ENCODE measurements at regions not wholly inside any gene's neighbourhood (a gene's known extent, or its start where the extent isn't known, plus 50 kb on each side); places are given as distances from the start of the nearest gene placed in this dataset.

DNA sequence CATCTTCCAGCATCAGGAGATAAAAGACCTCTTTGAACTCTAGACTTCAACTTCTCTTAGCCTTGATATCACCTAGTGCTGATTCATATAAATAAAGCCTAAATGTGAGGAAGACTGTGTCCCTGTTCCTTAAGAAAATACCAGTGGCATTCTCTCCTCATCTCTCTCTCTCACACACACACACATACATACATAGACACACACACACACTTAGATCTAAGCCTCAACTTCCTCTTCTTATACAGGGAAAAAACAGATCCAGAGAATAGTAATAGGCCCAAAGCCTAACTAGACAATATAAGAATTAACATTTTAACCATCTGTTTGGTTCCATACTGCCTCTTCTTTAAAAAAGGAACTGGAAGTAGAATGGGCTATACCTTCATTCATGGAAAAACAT is 195.3 kb upstream of the NR4A3 start:
- Histone ChIP-seq H3K36me3 (no peaks in the 10 kb centered on the region), H3K4me3 (no peak overlapping the region), H3K4me1 (no peaks in the 10 kb centered on the region), H3K27ac (no peak overlapping the region), H3K27me3 (no peaks in the 10 kb centered on the region), H3K9me3 (no peaks in the 10 kb centered on the region)
- no peak for DNase-seq
- intact Hi-C loops (cut with DNase I; ENCODE audit: low total_unique reads) = no loop called here
- no peak for TF ChIP-seq POLR2A (IDR thresholded peaks at IDR 0.05)
- TF ChIP-seq, protein P1, sequence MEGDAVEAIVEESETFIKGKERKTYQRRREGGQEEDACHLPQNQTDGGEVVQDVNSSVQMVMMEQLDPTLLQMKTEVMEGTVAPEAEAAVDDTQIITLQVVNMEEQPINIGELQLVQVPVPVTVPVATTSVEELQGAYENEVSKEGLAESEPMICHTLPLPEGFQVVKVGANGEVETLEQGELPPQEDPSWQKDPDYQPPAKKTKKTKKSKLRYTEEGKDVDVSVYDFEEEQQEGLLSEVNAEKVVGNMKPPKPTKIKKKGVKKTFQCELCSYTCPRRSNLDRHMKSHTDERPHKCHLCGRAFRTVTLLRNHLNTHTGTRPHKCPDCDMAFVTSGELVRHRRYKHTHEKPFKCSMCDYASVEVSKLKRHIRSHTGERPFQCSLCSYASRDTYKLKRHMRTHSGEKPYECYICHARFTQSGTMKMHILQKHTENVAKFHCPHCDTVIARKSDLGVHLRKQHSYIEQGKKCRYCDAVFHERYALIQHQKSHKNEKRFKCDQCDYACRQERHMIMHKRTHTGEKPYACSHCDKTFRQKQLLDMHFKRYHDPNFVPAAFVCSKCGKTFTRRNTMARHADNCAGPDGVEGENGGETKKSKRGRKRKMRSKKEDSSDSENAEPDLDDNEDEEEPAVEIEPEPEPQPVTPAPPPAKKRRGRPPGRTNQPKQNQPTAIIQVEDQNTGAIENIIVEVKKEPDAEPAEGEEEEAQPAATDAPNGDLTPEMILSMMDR (IDR thresholded peaks at IDR 0.05) = no peak

- intact Hi-C loops (cut with DNase I; ENCODE audit: low total_unique reads) = no loop called here
- TF ChIP-seq, protein P1 (IDR thresholded peaks at IDR 0.05) = no peak
- TF ChIP-seq POLR2A (IDR thresholded peaks at IDR 0.05) = no peak
Observed at GRCh38 chr9:99628285-99628684, 193.4 kb upstream of the NR4A3 start.

GRCh38 chr9:99628849-99629620 is 192.7 kb upstream of the NR4A3 start:
- intact Hi-C loops (cut with DNase I; ENCODE audit: low total_unique reads) = no loop called here
- H3K36me3 ChIP-seq = no peaks in the 10 kb centered on the region
- no peaks in the 10 kb centered on the region for H3K27me3 ChIP-seq
- no peaks in the 10 kb centered on the region for H3K9me3 ChIP-seq
- H3K4me3 ChIP-seq = no peak overlapping the region
- no peaks in the 10 kb centered on the region for H3K4me1 ChIP-seq
- no peak overlapping the region for H3K27ac ChIP-seq
- no peak for DNase-seq
- TF ChIP-seq, protein P1 (IDR thresholded peaks at IDR 0.05) = no peak
- no peak for TF ChIP-seq POLR2A (IDR thresholded peaks at IDR 0.05)

More at GRCh38 chr9:99628285-99628684, 193.4 kb upstream of the NR4A3 start:
- H3K36me3 ChIP-seq = no peaks in the 10 kb centered on the region
- no peak overlapping the region for H3K4me3 ChIP-seq
- no peaks in the 10 kb centered on the region for H3K27me3 ChIP-seq
- no peaks in the 10 kb centered on the region for H3K4me1 ChIP-seq
- DNase-seq = no peak
- H3K9me3 ChIP-seq = no peaks in the 10 kb centered on the region
- no peak overlapping the region for H3K27ac ChIP-seq

DNA sequence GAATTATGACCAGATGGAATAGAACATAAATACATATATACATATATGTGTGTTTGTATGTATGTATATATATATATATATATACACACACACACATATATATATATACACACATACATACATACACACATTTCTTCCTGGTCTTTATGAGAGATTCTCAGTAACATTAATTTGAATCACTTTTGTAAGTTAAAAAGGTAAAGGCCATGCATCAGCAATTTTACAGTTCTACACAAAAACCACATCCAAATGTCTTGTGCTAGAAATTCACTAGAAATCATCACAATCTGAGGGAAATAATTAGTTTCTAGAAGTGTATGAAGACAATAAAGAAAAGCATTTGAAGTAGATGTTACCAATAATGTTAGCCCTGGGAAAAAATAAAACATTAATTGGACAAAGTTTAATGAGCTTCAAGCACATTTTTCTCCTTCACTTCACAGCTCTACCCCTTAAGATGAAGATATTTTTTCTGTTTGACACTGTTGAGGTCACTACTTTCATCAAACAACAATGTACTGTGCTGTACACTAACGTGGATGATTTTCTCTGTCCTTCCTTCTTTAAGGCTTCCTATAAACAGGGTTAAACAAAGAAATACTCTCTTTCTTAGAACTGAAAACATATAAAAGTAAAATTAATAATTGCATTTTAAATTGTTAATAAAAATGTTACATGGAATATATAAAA is 189.2 kb upstream of the NR4A3 start:
- Histone ChIP-seq H3K4me3 (no peak overlapping the region), H3K9me3 (no peaks in the 10 kb centered on the region), H3K27me3 (no peaks in the 10 kb centered on the region), H3K27ac (no peak overlapping the region), H3K4me1 (no peaks in the 10 kb centered on the region), H3K36me3 (no peaks in the 10 kb centered on the region)
- intact Hi-C loops (cut with DNase I; ENCODE audit: low total_unique reads) = no loop called here
- TF ChIP-seq POLR2A (IDR thresholded peaks at IDR 0.05) = no peak
- TF ChIP-seq, protein P1 (IDR thresholded peaks at IDR 0.05) = no peak
- no peak for DNase-seq

GRCh38 chr9:99633265-99633664 is 188.4 kb upstream of the NR4A3 start:
- Histone ChIP-seq H3K4me1 (no peaks in the 10 kb centered on the region), H3K36me3 (no peaks in the 10 kb centered on the region), H3K4me3 (no peak overlapping the region), H3K27ac (no peak overlapping the region), H3K9me3 (no peaks in the 10 kb centered on the region), H3K27me3 (no peaks in the 10 kb centered on the region)
- intact Hi-C loops (cut with DNase I; ENCODE audit: low total_unique reads) = no loop called here
- TF ChIP-seq, protein P1 (IDR thresholded peaks at IDR 0.05) = no peak
- no peak for TF ChIP-seq POLR2A (IDR thresholded peaks at IDR 0.05)
- no peak for DNase-seq

Data from uterus (tissue), 3 donors.